ENCODE measurements at regions not wholly inside any gene's neighbourhood (a gene's known extent, or its start where the extent isn't known, plus 50 kb on each side); places are given as distances from the start of the nearest gene placed in this dataset.
"Not testable (repeated sequence)": the region's sequence is repeated elsewhere in the genome, so short reads cannot be mapped to it uniquely, and the experiment has no call there.

- no peak for DNase-seq
Observed at GRCh38 chr1:30550365-30551220, 172.8 kb downstream of the MATN1 start.

GRCh38 chr1:30549872-30550271 is 173.5 kb downstream of the MATN1 start:
- DNase-seq, result not testable (repeated sequence)

- no peak for DNase-seq
Observed at GRCh38 chr1:30548294-30548693, 175.1 kb downstream of the MATN1 start.

GRCh38 chr1:30547326-30547725 is 176.1 kb downstream of the MATN1 start:
- not testable (repeated sequence) for DNase-seq

- no peak for DNase-seq
Observed at GRCh38 chr1:30545365-30545764, 178.0 kb downstream of the MATN1 start.

GRCh38 chr1:30541721-30542485 is 181.5 kb downstream of the MATN1 start:
- DNase-seq, result no peak

- no peak for DNase-seq
Observed at GRCh38 chr1:30540611-30541192, 182.7 kb downstream of the MATN1 start.

GRCh38 chr1:30539884-30540283 is 183.5 kb downstream of the MATN1 start:
- DNase-seq, result no peak

GRCh38 chr1:30538993-30539867 is 184.2 kb downstream of the MATN1 start:
- DNase-seq, result no peak

DNA sequence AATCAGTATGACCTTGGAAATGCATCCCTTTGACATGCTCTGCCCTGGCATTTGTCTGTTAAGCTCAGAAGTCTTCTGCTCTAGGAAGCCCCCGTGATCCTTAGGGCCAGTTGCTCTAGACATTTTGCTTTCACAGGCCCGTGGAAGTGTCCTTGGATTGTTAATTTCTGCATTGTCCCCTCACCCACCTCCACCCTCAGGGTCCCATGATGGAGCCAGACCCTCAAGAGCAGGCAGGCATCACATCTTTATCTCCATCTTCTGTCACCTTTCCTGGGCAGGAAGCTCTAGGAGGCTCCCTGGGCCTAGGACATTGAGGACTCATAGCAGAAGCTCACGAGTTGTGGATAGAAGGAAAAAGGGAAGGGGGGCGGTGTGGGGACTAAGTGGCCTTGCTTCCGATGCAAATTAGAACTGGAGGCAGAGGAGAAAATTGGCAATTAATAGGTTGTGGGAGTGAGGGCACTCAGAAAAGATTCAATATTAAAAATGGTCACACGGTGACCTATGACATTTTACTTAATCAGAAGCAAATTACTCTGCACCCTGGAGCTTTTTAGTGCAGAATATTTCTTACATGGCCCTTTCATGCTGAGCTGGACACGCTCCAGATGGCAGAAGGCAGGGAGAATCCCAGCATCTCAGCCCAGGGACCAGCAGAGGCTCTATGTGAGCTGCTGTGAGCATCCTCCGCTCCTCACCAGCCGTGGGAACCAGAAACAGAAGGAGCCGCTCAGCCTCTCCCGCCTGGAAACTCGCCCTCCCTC is 185.0 kb downstream of the MATN1 start:
- no peak for DNase-seq

- DNase-seq, result no peak
Observed at GRCh38 chr1:30537279-30537678, 186.1 kb downstream of the MATN1 start.

- no peak for DNase-seq
Observed at GRCh38 chr1:30536530-30536929, 186.9 kb downstream of the MATN1 start.

DNA sequence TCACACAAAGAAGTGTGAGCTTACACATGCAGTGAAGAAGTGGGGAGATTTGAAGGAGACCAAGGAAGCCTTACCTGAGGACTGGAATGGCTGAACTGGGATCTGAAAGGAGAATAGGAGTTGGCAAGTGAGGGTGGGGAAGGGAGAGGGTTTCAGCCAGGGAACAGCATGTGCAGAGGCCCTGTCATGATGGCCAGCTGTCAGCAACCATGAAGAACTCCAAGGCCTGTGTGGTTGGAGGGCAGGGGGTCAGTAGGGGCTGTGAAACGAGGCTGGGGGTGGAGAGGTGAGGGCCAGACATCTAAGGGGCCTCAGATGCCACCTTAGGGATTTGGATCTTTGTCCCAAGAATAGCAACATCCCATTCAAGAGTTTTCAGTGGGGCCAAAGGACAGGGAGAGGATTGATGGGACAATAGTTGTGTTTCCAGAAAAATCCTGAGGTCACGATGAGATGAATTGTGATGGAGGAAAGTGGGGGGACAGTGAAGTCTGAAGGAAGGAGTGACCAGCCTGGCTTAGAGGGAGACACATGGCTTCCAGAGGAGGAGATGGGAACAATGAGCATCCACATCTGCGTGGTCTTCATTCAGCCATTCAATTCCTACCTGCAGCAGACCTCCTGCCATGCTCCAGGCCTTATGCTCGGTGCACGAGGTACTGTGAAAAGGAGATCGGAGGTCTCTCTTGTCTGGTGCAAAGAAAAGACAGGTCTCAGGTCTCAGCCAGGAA is 187.6 kb downstream of the MATN1 start:
- no peak for DNase-seq

- DNase-seq, result no peak
Observed at GRCh38 chr1:30534551-30534940, 188.8 kb downstream of the MATN1 start.

GRCh38 chr1:30533796-30534550 is 189.4 kb downstream of the MATN1 start:
- DNase-seq, result no peak

GRCh38 chr1:30533141-30533540 is 190.2 kb downstream of the MATN1 start:
- no peak for DNase-seq

DNA sequence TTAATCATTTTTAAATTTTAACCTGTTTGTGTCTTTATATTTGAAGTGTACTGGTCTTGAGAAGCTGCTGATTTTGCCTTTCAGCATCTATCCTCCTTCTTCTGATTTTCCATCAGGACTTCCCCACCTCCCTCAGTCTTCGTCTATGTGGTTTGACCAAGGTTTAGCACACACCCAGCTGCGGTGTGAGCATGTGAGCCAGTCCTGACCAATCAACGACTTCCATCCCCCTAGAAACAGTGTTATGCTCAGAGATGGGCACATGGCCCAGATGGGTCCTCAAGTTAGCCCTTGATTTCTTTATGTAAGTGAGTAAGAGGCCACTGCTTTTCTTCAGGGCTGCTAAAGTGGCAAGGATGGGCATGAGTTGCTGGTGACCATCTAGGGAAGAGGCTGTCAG is 190.8 kb downstream of the MATN1 start:
- no peak for DNase-seq

GRCh38 chr1:30527511-30528140 is 195.8 kb downstream of the MATN1 start:
- no peak for DNase-seq

DNA sequence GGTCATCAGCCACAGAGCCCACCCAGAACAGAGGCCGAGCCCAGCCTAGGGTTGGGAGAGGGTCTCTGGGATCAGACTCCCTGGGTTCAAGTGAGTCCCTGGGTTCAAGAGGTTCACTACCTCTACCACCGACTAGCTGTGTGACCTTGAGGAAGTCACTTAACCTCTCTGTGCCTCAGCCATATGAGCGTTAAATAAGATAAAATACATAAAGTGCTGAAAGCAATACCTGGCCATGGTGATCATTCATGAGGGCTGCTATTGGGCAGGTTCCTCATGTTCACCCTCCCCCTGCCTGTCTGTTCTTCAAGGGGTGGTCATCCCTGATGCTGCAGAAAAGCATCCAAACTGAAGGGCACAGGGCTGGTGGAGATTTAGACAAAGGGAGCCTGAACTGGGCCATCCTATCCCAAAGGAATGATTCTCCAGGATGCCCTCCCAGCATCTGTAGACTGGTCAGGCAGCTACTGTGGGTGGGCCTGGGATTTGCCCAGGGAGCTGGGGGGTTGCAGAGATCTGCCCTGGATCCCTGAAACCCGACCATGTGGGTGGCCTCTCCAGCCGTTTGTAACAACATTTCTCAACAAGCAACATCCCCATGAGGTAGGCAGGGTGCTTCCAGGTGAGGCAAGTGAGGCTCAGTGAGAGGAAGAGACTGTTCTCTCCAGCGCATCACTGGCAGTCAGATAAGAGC is 196.6 kb downstream of the MATN1 start:
- DNase-seq, result no peak
